Stimulated activated naive CD4-positive, alpha-beta T cell treated with Interleukin-2 at 50 U/mL for 16 hours (primary cell): ENCODE measurements at regions not wholly inside any gene's neighbourhood (a gene's known extent, or its start where the extent isn't known, plus 50 kb on each side); places are given as distances from the start of the nearest gene placed in this dataset.
"Not testable (repeated sequence)": the region's sequence is repeated elsewhere in the genome, so short reads cannot be mapped to it uniquely, and the experiment has no call there.

ENCODE experiments used
- DNase-seq: peaks from one replicate; lab custom pipeline; 2025; lab: John Stamatoyannopoulos, UW

GRCh38 chr12:20047901-20048300, 320.4 kb upstream of the PDE3A start:
- no peak for DNase-seq

- DNase-seq = no peak
Observed at GRCh38 chr12:20050221-20050620, 318.1 kb upstream of the PDE3A start.

- DNase-seq = no peak
Observed at GRCh38 chr12:20053782-20054181, 314.6 kb upstream of the PDE3A start.

- DNase-seq = no peak
Observed at GRCh38 chr12:20055856-20056255, 312.5 kb upstream of the PDE3A start.

GRCh38 chr12:20057398-20057797, 310.9 kb upstream of the PDE3A start:
- no peak for DNase-seq

GRCh38 chr12:20063116-20063515, 305.2 kb upstream of the PDE3A start:
- no peak for DNase-seq

- DNase-seq = no peak
Observed at GRCh38 chr12:20077618-20078017, 290.7 kb upstream of the PDE3A start.

GRCh38 chr12:20089077-20089476, 279.3 kb upstream of the PDE3A start:
- DNase-seq = no peak

- DNase-seq = not testable (repeated sequence)
Observed at GRCh38 chr12:20093190-20093810, 275.0 kb upstream of the PDE3A start.

- DNase-seq = no peak
Observed at GRCh38 chr12:20096430-20096829, 271.9 kb upstream of the PDE3A start.

- no peak for DNase-seq
Observed at GRCh38 chr12:20097626-20098025, 270.7 kb upstream of the PDE3A start.

GRCh38 chr12:20099395-20100183, 268.7 kb upstream of the PDE3A start:
- DNase-seq = no peak

GRCh38 chr12:20101046-20101445, 267.3 kb upstream of the PDE3A start:
- DNase-seq = no peak

- DNase-seq = no peak
Observed at GRCh38 chr12:20105943-20106342, 262.4 kb upstream of the PDE3A start.

GRCh38 chr12:20109676-20110075, 258.7 kb upstream of the PDE3A start:
- no peak for DNase-seq

GRCh38 chr12:20115371-20115770, 253.0 kb upstream of the PDE3A start:
- not testable (repeated sequence) for DNase-seq

- no peak for DNase-seq
Observed at GRCh38 chr12:20119596-20120402, 248.5 kb upstream of the PDE3A start.

- DNase-seq = no peak
Observed at GRCh38 chr12:20120403-20120725, 248.0 kb upstream of the PDE3A start.

- DNase-seq = no peak
Observed at GRCh38 chr12:20122274-20122673, 246.1 kb upstream of the PDE3A start.

- DNase-seq = no peak
Observed at GRCh38 chr12:20123465-20123864, 244.9 kb upstream of the PDE3A start.

- no peak for DNase-seq
Observed at GRCh38 chr12:20125276-20125798, 243.0 kb upstream of the PDE3A start.

- DNase-seq = no peak
Observed at GRCh38 chr12:20126601-20127000, 241.7 kb upstream of the PDE3A start.

- DNase-seq = no peak
Observed at GRCh38 chr12:20127413-20127812, 240.9 kb upstream of the PDE3A start.
